Inflammatory macrophage treated with lipopolysaccharide for 1 hour (primary cell): ENCODE measurements at regions not wholly inside any gene's neighbourhood (a gene's known extent, or its start where the extent isn't known, plus 50 kb on each side); places are given as distances from the start of the nearest gene placed in this dataset.
"Not testable (repeated sequence)": the region's sequence is repeated elsewhere in the genome, so short reads cannot be mapped to it uniquely, and the experiment has no call there.

Experiments
- DNase-seq, 2 donors: peaks; one replicate each; pipeline ENCODE4 v3.0.0-alpha.2; 2020 to 2022

GRCh38 chr9:3658964-3659363, 133.2 kb upstream of the RFX3 start:
- DNase-seq = no peak

DNA sequence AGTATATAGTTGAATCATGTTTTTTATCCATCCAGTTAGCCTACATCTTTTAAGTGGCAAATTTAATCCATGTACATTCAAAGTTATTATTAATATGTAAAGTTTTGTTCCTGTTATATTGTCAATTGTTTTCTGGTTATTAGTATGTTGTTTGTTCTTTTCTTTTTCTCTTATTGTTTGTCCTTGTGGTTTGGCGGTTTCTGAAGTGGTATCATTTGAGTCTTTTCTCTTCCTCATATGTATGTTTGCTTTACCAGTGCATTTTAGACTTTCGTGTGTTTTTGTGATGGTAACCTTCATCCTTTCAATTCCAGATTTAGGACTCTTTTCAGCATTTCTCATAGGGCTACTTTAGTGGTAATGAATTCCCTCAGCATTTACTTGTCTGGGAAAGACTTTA, 130.4 kb upstream of the RFX3 start:
- no peak for DNase-seq

GRCh38 chr9:3650994-3651622, 125.3 kb upstream of the RFX3 start:
- no peak for DNase-seq

GRCh38 chr9:3648722-3649246, 123.0 kb upstream of the RFX3 start:
- DNase-seq = no peak

GRCh38 chr9:3648266-3648665, 122.5 kb upstream of the RFX3 start:
- DNase-seq = no peak

- no peak for DNase-seq
These were observed 121.9 kb upstream of the RFX3 start for GRCh38 chr9:3647652-3648051.

- DNase-seq = no peak
These were observed 120.4 kb upstream of the RFX3 start for GRCh38 chr9:3646226-3646625.

GRCh38 chr9:3642075-3642474, 116.3 kb upstream of the RFX3 start:
- not testable (repeated sequence) for DNase-seq

- DNase-seq = no peak
These were observed 103.7 kb upstream of the RFX3 start for GRCh38 chr9:3629495-3629894.

- no peak for DNase-seq
These were observed 102.4 kb upstream of the RFX3 start for GRCh38 chr9:3628239-3628638.

GRCh38 chr9:3608011-3608410, 82.2 kb upstream of the RFX3 start:
- no peak for DNase-seq

DNA sequence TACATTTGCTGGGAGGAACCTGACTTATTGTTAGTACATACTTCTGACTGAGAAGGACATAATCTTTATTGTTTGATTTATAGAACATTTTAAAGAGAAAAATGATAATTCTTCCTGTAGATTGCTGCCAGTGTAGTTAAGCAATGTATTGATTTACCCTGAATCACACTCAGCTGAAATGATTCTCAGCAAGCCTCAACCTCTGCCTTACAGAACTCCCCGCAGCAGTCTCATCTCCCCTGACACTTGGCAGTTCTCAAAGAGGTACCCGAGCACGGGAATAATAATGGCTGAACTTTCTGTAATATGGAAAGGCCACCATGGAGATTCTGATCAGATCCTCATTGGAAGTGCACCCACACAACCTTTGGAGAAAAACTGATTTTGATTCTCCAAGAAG, 74.9 kb upstream of the RFX3 start:
- no peak for DNase-seq

GRCh38 chr9:3597792-3598191, 72.0 kb upstream of the RFX3 start:
- no peak for DNase-seq

GRCh38 chr9:3586066-3586465, 60.3 kb upstream of the RFX3 start:
- DNase-seq = no peak

GRCh38 chr9:3585606-3586005, 59.8 kb upstream of the RFX3 start:
- peak in 1 of 2 donors; percentile 2 for DNase-seq

- DNase-seq = peak; percentile 92 to 96
These were observed 53.0 kb upstream of the RFX3 start for GRCh38 chr9:3578786-3579185.

- DNase-seq = peak; percentile 93 to 97
These were observed 50.5 kb upstream of the RFX3 start for GRCh38 chr9:3576328-3576727.

DNA sequence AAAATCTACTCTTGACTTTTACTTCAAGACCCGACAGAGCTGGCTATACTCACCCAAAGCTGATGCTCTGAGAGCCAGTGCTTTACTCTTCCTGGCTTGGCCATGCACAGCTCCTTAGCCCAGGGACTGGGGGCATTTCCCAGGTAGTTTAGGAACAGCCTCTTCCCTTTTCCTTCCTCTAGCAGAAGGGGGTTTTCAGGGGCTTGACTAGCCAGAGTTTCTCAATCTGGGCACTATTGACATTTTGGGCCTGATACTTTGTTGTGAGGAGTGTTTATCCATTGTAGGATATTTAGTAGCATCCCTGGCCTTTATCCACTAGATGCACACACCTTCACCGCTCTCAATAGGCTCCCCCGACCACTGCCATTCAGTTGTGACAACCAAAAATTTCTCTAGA, 50.0 kb upstream of the RFX3 start:
- DNase-seq = peak; percentile 66 to 73
